Cardiac fibroblast (primary cell): ENCODE measurements at regions not wholly inside any gene's neighbourhood (a gene's known extent, or its start where the extent isn't known, plus 50 kb on each side); places are given as distances from the start of the nearest gene placed in this dataset.

Experiments used
- DNase-seq, 2 donors: peaks; one replicate each; pipeline versions ENCODE4 v3.0.0 to v3.0.0-alpha.2; 2010; ENCODE audit warnings: low read depth in 2 of 2
- H3K4me3 ChIP-seq, 2 donors: replicated peaks in 1 of 2; 1 replicate in 1 of 2; 2 replicates in 1 of 2; pipeline ENCODE4 v1.5.1; 2011; ENCODE audit warnings: low read depth in 2 of 2, low read length in 2 of 2, mild to moderate bottlenecking in 2 of 2, moderate library complexity in 1 of 2
- TF ChIP-seq, protein P1 (sequence below): IDR thresholded peaks from one replicate; pipeline ENCODE4 v1.5.1; 2011; ENCODE audit warnings: low read depth, mild to moderate bottlenecking, low read length, inconsistent platforms

- H3K4me3 ChIP-seq, result no peak overlapping the region
- TF ChIP-seq, protein P1, sequence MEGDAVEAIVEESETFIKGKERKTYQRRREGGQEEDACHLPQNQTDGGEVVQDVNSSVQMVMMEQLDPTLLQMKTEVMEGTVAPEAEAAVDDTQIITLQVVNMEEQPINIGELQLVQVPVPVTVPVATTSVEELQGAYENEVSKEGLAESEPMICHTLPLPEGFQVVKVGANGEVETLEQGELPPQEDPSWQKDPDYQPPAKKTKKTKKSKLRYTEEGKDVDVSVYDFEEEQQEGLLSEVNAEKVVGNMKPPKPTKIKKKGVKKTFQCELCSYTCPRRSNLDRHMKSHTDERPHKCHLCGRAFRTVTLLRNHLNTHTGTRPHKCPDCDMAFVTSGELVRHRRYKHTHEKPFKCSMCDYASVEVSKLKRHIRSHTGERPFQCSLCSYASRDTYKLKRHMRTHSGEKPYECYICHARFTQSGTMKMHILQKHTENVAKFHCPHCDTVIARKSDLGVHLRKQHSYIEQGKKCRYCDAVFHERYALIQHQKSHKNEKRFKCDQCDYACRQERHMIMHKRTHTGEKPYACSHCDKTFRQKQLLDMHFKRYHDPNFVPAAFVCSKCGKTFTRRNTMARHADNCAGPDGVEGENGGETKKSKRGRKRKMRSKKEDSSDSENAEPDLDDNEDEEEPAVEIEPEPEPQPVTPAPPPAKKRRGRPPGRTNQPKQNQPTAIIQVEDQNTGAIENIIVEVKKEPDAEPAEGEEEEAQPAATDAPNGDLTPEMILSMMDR, result no peak
- peak in 1 of 2 donors; percentile 12 for DNase-seq
Measured at GRCh38 chr2:120650022-120650644, 85.5 kb upstream of the GLI2 start.

DNA sequence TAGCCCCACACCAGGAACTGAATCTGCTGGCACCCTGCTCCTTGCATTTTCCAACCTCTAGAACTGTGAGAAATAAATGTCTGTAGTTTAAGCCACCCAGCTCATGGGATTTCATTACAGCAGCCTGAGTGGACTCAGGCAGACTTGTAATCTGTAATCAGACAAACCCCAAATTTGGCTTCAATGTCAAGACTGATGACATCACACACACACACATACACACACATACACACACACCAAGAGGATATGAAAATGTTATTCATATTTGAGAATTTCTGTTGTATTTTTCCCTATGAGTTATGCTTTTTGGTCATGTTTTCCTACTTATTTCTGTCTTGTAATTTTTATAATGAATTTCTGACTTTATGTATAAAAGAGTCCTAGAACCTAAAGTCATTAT is 83.8 kb upstream of the GLI2 start:
- TF ChIP-seq, protein P1, result no peak
- no peak for DNase-seq

GRCh38 chr2:120653046-120653445 is 82.6 kb upstream of the GLI2 start:
- TF ChIP-seq, protein P1, result no peak
- no peak overlapping the region for H3K4me3 ChIP-seq
- no peak for DNase-seq

More for the DNA sequence above, 83.8 kb upstream of the GLI2 start:
- no peak overlapping the region for H3K4me3 ChIP-seq

DNA sequence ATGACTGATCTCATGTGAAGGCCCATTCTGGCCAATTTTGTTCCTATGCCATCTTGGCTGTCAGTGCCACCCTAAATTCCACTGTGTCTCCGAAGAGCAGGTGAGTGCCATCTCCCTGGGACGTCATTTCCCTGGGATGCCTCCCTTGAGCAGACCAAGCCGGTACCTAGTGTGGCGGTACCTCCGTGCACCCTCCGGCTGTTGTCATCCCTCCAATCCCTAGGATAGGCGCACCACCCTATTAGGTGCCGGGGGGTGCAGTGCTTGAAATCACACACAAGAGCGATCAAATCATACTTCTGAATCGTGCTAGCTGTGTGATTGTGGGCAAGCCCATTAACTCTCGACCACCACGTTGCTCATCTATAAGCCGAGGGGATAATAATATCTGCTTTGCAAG is 81.8 kb upstream of the GLI2 start:
- TF ChIP-seq, protein P1, result no peak
- H3K4me3 ChIP-seq, result no peak overlapping the region
- DNase-seq, result no peak

GRCh38 chr2:120654381-120655134 is 81.1 kb upstream of the GLI2 start:
- no peak overlapping the region for H3K4me3 ChIP-seq
- no peak for DNase-seq
- TF ChIP-seq, protein P1, result no peak

DNA sequence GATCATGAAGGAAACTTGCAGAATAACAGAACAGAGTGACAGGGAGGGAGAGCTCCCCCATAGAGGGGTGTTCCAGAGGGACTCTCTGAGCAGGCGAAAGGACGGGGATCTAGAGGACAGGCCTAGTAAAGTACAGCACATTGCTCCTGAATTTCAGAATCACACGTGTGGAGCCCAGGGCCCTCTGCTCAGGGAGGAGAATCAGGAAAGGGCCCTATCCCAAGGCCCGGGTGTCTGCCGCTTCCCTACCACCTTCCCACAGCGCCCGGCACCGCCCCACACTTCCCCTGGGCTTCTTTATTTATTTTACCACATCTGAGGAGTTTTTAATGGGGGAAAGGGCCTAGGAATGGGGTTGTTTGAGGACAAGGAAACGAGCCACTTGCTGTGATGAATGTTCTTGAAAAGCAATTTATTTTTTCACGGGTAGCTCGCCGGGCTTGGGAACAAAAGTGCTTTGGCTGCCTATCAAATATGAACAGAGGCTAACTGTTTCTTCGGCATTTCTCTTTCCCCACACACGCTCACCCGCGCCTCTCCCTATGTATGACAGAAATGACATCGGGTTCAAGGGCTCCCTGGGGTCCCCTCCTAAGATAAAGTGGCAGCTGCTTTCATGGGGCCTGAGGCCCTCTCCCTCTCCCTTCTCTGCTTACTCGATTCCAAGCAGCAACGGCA is 79.3 kb upstream of the GLI2 start:
- H3K4me3 ChIP-seq, result no peak overlapping the region
- DNase-seq, result no peak

More for the DNA sequence above, 79.3 kb upstream of the GLI2 start:
- TF ChIP-seq, protein P1, result no peak
